ENCODE measurements at regions not wholly inside any gene's neighbourhood (a gene's known extent, or its start where the extent isn't known, plus 50 kb on each side); places are given as distances from the start of the nearest gene placed in this dataset.

GRCh38 chr3:178947738-178948137, 123.9 kb downstream of the ZMAT3 start:
- peak; percentile 11; the same call in 1 of the 2 replicates for TF ChIP-seq CTCF (IDR thresholded peaks at IDR 0.05)
- no peak for TF ChIP-seq SIN3A (IDR thresholded peaks at IDR 0.05; ENCODE audit: borderline replicate concordance, insufficient read depth, low read depth, low read length)
- TF ChIP-seq REST (IDR thresholded peaks at IDR 0.05; ENCODE audit: insufficient read depth in 1 of 2, low read depth in 2 of 2, low read length in 1 of 2) = no peak
- no peak for TF ChIP-seq POLR2AphosphoS5 (IDR thresholded peaks at IDR 0.05; ENCODE audit: low read depth, low read length)
